Transverse colon (tissue), 4 donors: ENCODE measurements at regions not wholly inside any gene's neighbourhood (a gene's known extent, or its start where the extent isn't known, plus 50 kb on each side); places are given as distances from the start of the nearest gene placed in this dataset.

Experiments
- DNase-seq: peaks from one replicate; pipeline ENCODE4 v3.0.0-alpha.2; 2019
- H3K27ac ChIP-seq, 4 donors: fragments of 200-600 bp; sonication (generic); 2 replicates each; pipeline ENCODE4 v1.5.1; 2016 to 2018; ENCODE audit warnings: inconsistent platforms in 4 of 4
- H3K27me3 ChIP-seq: fragments of 200-600 bp; sonication (generic); 2 replicates; pipeline ENCODE4 v1.5.1; 2017; ENCODE audit warnings: inconsistent platforms
- H3K36me3 ChIP-seq, 4 donors: fragments of 200-600 bp; sonication (generic); 2 replicates each; pipeline ENCODE4 v1.5.1; 2017 to 2019; ENCODE audit warnings: inconsistent platforms in 4 of 4
- H3K4me1 ChIP-seq, 4 donors: fragments of 200-600 bp; sonication (generic); 2 replicates each; pipeline ENCODE4 v1.5.1; 2017 to 2020; ENCODE audit warnings: inconsistent platforms in 4 of 4
- H3K4me3 ChIP-seq, 4 donors: fragments of 200-600 bp; sonication (generic); 1 replicate in 1 of 4; 2 replicates in 3 of 4; pipeline versions ENCODE4 v1.5.1 to v1.6.1; 2017 to 2019; ENCODE audit warnings: inconsistent platforms in 4 of 4
- H3K9me3 ChIP-seq, 2 donors: fragments of 200-600 bp; sonication (generic); 2 replicates each; pipeline ENCODE4 v1.5.1; 2017 to 2019; ENCODE audit warnings: inconsistent platforms in 2 of 2
- CTCF ChIP-seq, 5 experiments: fragments of 200-600 bp in 3 of 5; fragments of 450-650 bp in 2 of 5; sonication (generic) in 3 of 5; IDR thresholded peaks; 1 replicate in 2 of 5; 2 replicates in 3 of 5; pipeline ENCODE4 v1.5.1; 2016 to 2017; ENCODE audit warnings: antibody characterized with exemption in 5 of 5, inconsistent platforms in 3 of 5, mild to moderate bottlenecking in 2 of 5, moderate library complexity in 1 of 5
- EP300 ChIP-seq: sonication (generic); formaldehyde crosslinking; IDR thresholded peaks from one replicate; pipeline ENCODE4 v1.6.1; 2017; ENCODE audit warnings: antibody characterized with exemption, low read depth
- POLR2A ChIP-seq: fragments of 450-650 bp; IDR thresholded peaks from one replicate; pipeline ENCODE4 v1.6.1; 2016; ENCODE audit warnings: antibody characterized with exemption, mild to moderate bottlenecking, moderate library complexity
- POLR2AphosphoS5 ChIP-seq, 3 donors: sonication (generic); formaldehyde crosslinking; IDR thresholded peaks; one replicate each; pipeline ENCODE4 v1.6.1; 2016; ENCODE audit warnings: antibody characterized with exemption in 3 of 3
- WGBS, 2 donors: methylation state at CpG; one replicate each; pipeline ENCODE4 v1.1.5; 2018; ENCODE audit warnings: low coverage in 1 of 2; 5-methylcytosine and 5-hydroxymethylcytosine counted together
- in situ Hi-C, 4 donors: fragments of 200-750 bp; cut with MboI; loops; one replicate each; pipeline versions ENCODE4 v1.15.0 to v1.15.1; 2017; ENCODE audit warnings: low sequenced_read_pairs in 3 of 4, low pct_ligation_motif_present in 1 of 4, low pct_unique_long_range_greater_than_20kb in 1 of 4
- intact Hi-C: fragments of 100-400 bp; cut with DNase I; formaldehyde crosslinking; loops from one replicate; pipeline ENCODE4 v1.15.1; 2023; ENCODE audit warnings: low total_unique reads

GRCh38 chr1:218679391-218679790, 334.3 kb downstream of the TGFB2 start:
- 63 to 68% methylated on average over 2 of the region's 2 CpGs for WGBS, 2 donors
- intact Hi-C loops (no loop called here), in situ Hi-C loops (no loop called here)
- Histone ChIP-seq H3K36me3 (no peaks in the 10 kb centered on the region), H3K4me1 (no peaks in the 10 kb centered on the region), H3K4me3 (no peak overlapping the region), H3K9me3 (no peaks in the 10 kb centered on the region), H3K27me3 (no peaks in the 10 kb centered on the region), H3K27ac (no peak overlapping the region)
- no peak for TF ChIP-seq POLR2AphosphoS5 (IDR thresholded peaks at IDR 0.05)
- no peak for TF ChIP-seq POLR2A
- no peak for TF ChIP-seq EP300
- no peak for DNase-seq

- in situ Hi-C loops, result no loop called here
- no peak overlapping the region for H3K4me3 ChIP-seq
- H3K4me1 ChIP-seq, result no peaks in the 10 kb centered on the region
- DNase-seq, result no peak
- WGBS, 2 donors, result 75 to 89% methylated on average over 1 to 4 of the region's 4 CpGs
- H3K27me3 ChIP-seq, result no peaks in the 10 kb centered on the region
- TF ChIP-seq EP300, result no peak
- no peak for TF ChIP-seq POLR2A
- no peak for TF ChIP-seq CTCF (IDR thresholded peaks at IDR 0.05)
- TF ChIP-seq POLR2AphosphoS5 (IDR thresholded peaks at IDR 0.05), result no peak
- no peaks in the 10 kb centered on the region for H3K9me3 ChIP-seq
- H3K27ac ChIP-seq, result no peak overlapping the region
- no peaks in the 10 kb centered on the region for H3K36me3 ChIP-seq
- intact Hi-C loops, result no loop called here
Measured at GRCh38 chr1:218679988-218680748, 335.0 kb downstream of the TGFB2 start.

GRCh38 chr1:218683242-218683641, 338.1 kb downstream of the TGFB2 start:
- in situ Hi-C loops (no loop called here), intact Hi-C loops (no loop called here)
- Histone ChIP-seq H3K27me3 (no peaks in the 10 kb centered on the region), H3K4me3 (no peak overlapping the region), H3K27ac (no peak overlapping the region), H3K4me1 (no peaks in the 10 kb centered on the region), H3K9me3 (no peaks in the 10 kb centered on the region), H3K36me3 (no peaks in the 10 kb centered on the region)
- TF ChIP-seq CTCF (IDR thresholded peaks at IDR 0.05), result no peak
- TF ChIP-seq EP300, result no peak
- no peak for TF ChIP-seq POLR2AphosphoS5 (IDR thresholded peaks at IDR 0.05)
- TF ChIP-seq POLR2A, result no peak
- no peak for DNase-seq
- 38 to 80% methylated on average over 2 of the region's 2 CpGs for WGBS, 2 donors

- no peak for DNase-seq
- H3K9me3 ChIP-seq, result no peaks in the 10 kb centered on the region
- no peak overlapping the region for H3K27ac ChIP-seq
- no peak overlapping the region for H3K4me3 ChIP-seq
- no peaks in the 10 kb centered on the region for H3K27me3 ChIP-seq
- no peaks in the 10 kb centered on the region for H3K4me1 ChIP-seq
- H3K36me3 ChIP-seq, result no peaks in the 10 kb centered on the region
- intact Hi-C loops (no loop called here), in situ Hi-C loops (no loop called here)
- no peak for TF ChIP-seq CTCF (IDR thresholded peaks at IDR 0.05)
- TF ChIP-seq POLR2A, result no peak
- no peak for TF ChIP-seq EP300
- TF ChIP-seq POLR2AphosphoS5 (IDR thresholded peaks at IDR 0.05), result no peak
Measured at GRCh38 chr1:218686258-218686657, 341.1 kb downstream of the TGFB2 start.

GRCh38 chr1:218686761-218687160, 341.6 kb downstream of the TGFB2 start:
- in situ Hi-C loops, result no loop called here
- H3K4me1 ChIP-seq, result no peaks in the 10 kb centered on the region
- H3K27ac ChIP-seq, result no peak overlapping the region
- no peaks in the 10 kb centered on the region for H3K27me3 ChIP-seq
- no peak for DNase-seq
- 59 to 67% methylated on average over 1 of the region's 1 CpG for WGBS, 2 donors
- H3K36me3 ChIP-seq, result no peaks in the 10 kb centered on the region
- intact Hi-C loops, result no loop called here
- H3K4me3 ChIP-seq, result no peak overlapping the region
- TF ChIP-seq POLR2AphosphoS5 (IDR thresholded peaks at IDR 0.05) (no peak), EP300 (no peak)
- no peaks in the 10 kb centered on the region for H3K9me3 ChIP-seq
